ENCODE measurements at regions not wholly inside any gene's neighbourhood (a gene's known extent, or its start where the extent isn't known, plus 50 kb on each side); places are given as distances from the start of the nearest gene placed in this dataset.

- peaks cover 6% of the 10 kb centered on the region for H3K9me3 ChIP-seq
- peak; percentile 56 for TF ChIP-seq CTCF (IDR thresholded peaks at IDR 0.05)
- no peak overlapping the region for H3K27ac ChIP-seq
- ATAC-seq (no peak), DNase-seq (no peak)
- intact Hi-C loops (cut with DNase I): no loop called here
- H3K36me3 ChIP-seq: no peaks in the 10 kb centered on the region
- no peak overlapping the region for H3K4me3 ChIP-seq
- no peaks in the 10 kb centered on the region for H3K27me3 ChIP-seq (ENCODE audit: low read depth)
- peaks cover 3% of the 10 kb centered on the region for H3K4me1 ChIP-seq
Measured at GRCh38 chr2:172200495-172201085, 97.9 kb upstream of the DLX2 start.

- DNase-seq: no peak
- H3K4me3 ChIP-seq: no peak overlapping the region
- no peaks in the 10 kb centered on the region for H3K36me3 ChIP-seq
- ATAC-seq: no peak
- peaks cover 6% of the 10 kb centered on the region for H3K9me3 ChIP-seq
- H3K4me1 ChIP-seq: no peaks in the 10 kb centered on the region
- intact Hi-C loops (cut with DNase I): no loop called here
- no peaks in the 10 kb centered on the region for H3K27me3 ChIP-seq (ENCODE audit: low read depth)
- no peak for TF ChIP-seq CTCF (IDR thresholded peaks at IDR 0.05)
- H3K27ac ChIP-seq: no peak overlapping the region
Measured at GRCh38 chr2:172204309-172204708, 101.6 kb upstream of the DLX2 start.

DNA sequence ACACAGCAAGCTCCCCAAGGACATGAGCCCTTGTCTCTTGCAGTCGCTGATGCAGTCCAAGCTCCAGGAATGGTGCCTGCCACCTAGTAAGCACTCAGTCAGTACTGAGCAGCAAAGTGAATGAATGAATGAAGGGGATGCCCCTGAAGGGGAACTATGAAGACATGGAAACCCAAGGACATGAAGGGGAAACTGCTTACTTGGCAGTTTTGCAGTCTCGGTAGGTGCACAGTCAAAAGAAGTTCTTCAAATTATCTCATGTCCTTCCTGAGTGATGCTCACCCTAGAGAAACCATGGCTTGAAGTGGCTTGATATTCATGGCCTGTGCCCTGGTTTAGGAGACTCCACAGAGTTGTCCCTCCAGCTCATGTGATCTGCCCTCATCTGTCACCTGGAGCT is 102.1 kb upstream of the DLX2 start:
- DNase-seq: no peak
- H3K27me3 ChIP-seq (ENCODE audit: low read depth): no peaks in the 10 kb centered on the region
- peaks cover 6% of the 10 kb centered on the region for H3K9me3 ChIP-seq
- TF ChIP-seq CTCF (IDR thresholded peaks at IDR 0.05): no peak
- H3K27ac ChIP-seq: no peak overlapping the region
- H3K4me1 ChIP-seq: no peaks in the 10 kb centered on the region
- no peaks in the 10 kb centered on the region for H3K36me3 ChIP-seq
- ATAC-seq: no peak
- H3K4me3 ChIP-seq: no peak overlapping the region
- intact Hi-C loops (cut with DNase I): no loop called here

GRCh38 chr2:172205292-172205691 is 102.6 kb upstream of the DLX2 start:
- intact Hi-C loops (cut with DNase I): no loop called here
- no peak for TF ChIP-seq CTCF (IDR thresholded peaks at IDR 0.05)
- Histone ChIP-seq H3K36me3 (no peaks in the 10 kb centered on the region), H3K27me3 (ENCODE audit: low read depth) (no peaks in the 10 kb centered on the region), H3K4me1 (no peaks in the 10 kb centered on the region), H3K27ac (no peak overlapping the region), H3K9me3 (peaks cover 3% of the 10 kb centered on the region), H3K4me3 (no peak overlapping the region)
- ATAC-seq (no peak), DNase-seq (no peak)

GRCh38 chr2:172207911-172208310 is 105.2 kb upstream of the DLX2 start:
- H3K4me3 ChIP-seq: no peak overlapping the region
- no peak for DNase-seq
- no peaks in the 10 kb centered on the region for H3K27me3 ChIP-seq (ENCODE audit: low read depth)
- H3K36me3 ChIP-seq: no peaks in the 10 kb centered on the region
- H3K9me3 ChIP-seq: no peaks in the 10 kb centered on the region
- H3K4me1 ChIP-seq: no peaks in the 10 kb centered on the region
- ATAC-seq: no peak
- no peak overlapping the region for H3K27ac ChIP-seq
- intact Hi-C loops (cut with DNase I): no loop called here
- no peak for TF ChIP-seq CTCF (IDR thresholded peaks at IDR 0.05)
